Pons (tissue), 1 donor: ENCODE measurements at regions not wholly inside any gene's neighbourhood (a gene's known extent, or its start where the extent isn't known, plus 50 kb on each side); places are given as distances from the start of the nearest gene placed in this dataset.
A peak's percentile ranks its signal among the peaks of the same experiment; 100 is the strongest.

Experiments
- DNase-seq: peaks from one replicate; pipeline ENCODE4 v3.0.0-alpha.2; 2016; ENCODE audit warnings: low spot score

DNA sequence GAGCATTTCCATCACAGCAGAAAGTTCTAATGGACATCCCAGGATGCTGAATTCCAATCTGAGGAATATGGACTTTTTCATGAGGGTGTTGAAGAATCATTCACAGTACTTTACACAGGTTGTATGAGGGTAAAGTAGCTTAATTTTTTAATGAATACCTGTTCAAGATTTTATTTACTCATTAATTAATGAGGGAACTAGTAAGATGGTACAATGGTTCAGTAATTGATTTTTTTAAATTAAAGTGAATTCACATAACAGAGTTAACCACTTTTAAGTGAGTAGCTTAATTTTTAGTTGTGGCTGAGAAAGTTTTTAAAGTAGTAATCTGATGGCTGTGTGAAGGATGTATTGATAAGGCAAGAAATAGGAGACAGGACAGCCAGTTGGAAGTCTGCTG lies 266.5 kb downstream of the GFRA1 start:
- no peak for DNase-seq

DNA sequence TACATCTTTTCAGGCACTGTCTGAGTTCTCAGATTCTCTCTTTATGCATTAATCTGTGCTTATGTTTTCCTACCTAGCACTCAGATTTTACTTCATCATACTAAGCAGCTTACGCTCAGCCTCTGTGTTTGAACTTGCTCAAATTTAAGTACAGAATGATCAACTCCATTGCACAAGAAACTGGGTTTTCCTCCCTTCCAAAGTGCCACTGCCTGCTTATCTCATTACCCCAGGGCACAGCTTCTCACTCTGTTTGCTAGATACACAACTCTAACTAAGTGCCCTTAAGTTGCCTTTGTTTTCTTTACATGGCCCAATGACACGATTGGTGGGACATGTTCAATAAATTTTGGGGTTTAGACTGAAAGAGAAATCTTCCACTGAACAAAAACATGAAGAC lies 267.7 kb downstream of the GFRA1 start:
- DNase-seq: no peak

DNA sequence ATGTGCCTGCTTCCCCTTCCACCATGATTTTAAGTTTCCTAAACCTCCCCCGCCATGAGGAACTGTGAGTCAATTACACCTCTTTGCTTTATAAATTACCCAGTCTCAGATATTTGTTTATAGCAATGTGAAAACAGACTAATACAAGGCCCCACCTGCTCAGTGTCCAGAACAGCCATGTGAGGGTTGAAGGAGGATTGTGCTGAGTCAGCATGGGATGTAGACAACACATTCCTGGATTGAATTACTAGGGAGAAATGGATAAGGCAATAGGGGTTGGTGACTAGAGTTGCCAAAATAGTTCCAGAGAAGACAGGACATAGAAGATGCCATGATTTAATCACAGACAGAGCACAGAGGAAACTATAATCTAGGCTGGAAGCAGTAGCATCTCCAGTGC lies 270.3 kb downstream of the GFRA1 start:
- no peak for DNase-seq

DNA sequence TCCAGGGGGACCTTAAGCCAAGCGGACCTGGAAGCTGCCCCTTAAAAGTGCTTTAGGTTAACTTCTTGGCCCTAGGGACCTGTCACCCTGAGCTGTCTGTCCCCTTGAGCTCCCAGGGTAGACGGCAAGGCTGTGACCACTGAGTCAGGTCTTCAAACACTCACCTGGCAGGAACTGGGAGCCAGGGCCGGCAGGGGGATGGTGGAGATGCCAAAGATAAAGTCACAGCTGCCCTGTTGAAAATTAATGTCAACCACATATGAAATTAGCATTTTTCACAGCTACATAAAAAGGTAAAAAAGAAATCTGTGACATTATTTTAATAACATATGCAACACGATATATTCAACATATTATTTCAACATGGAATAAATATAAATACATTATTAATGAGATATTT lies 271.0 kb downstream of the GFRA1 start:
- DNase-seq: no peak

DNA sequence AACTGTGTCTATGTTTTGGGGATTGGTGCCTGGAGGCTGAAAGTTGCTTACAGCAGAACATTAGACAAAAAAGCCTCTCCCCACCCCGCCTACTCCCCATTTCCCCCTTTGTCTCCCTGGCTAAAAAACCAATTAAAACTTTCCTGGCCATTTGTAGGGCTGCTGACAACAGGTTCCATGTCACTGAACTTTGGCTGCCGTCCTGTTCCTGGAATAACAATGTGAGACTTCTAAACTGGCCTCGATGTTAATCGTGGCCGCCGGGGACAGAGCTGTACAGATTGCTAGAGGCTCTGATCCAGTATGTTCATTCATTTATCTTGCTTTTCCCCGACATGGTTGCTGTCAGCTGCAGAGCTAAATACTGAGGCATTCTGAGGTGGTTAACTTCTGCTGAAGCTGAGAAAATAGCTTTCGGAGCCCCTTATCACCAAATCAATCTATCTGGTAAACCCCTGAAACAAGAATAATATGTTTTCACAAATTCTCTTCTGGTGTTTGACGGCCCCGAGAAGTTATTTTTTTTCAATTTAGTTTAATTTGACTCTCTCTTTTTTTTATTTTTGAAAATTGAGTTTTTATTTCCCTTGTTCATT lies 271.6 kb downstream of the GFRA1 start:
- peak; percentile 24 for DNase-seq

DNA sequence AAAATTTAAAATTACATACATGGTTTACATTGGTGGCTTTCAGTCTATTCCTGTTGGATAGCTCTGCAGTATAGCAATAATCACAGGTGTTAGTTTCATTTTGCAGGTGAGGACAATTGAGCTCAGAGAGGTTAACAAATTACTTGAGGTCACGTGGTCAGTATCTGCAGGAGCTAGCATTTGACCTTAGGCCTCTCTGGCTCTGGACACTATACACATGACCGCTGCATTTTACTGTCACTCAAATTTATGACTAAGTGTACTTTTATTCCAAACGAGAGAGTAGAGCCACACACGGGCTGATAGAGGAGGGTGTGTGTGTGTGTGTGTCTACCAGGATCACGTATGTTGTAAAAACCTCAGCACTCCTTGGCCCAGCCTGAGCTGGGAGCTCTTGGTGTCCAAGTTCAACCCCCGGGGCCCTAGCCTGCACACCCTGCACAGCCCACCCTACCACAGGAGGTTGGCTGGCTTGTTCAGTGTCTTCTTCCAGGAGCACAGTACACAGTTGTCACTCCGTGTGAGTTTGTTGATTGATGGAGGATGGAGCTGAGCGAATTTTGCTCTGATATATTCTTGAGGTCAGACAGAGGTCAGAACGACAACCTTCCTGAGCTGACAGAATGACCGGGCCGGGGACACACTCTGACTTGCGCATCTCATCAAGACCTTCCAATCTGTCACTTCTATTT lies 272.7 kb downstream of the GFRA1 start:
- no peak for DNase-seq
